Glutamatergic neuron (in vitro differentiated cells): ENCODE measurements at regions not wholly inside any gene's neighbourhood (a gene's known extent, or its start where the extent isn't known, plus 50 kb on each side); places are given as distances from the start of the nearest gene placed in this dataset.
"Not testable (repeated sequence)": the region's sequence is repeated elsewhere in the genome, so short reads cannot be mapped to it uniquely, and the experiment has no call there.

ENCODE experiments used
- DNase-seq: peaks from one replicate; pipeline ENCODE4 v3.0.0; 2022
- H3K27ac Mint-ChIP-seq: one replicate; pipeline ENCODE4 v1.8.0; 2020; ENCODE audit warnings: mild to moderate bottlenecking, mixed read lengths, inconsistent platforms; ENCODE audit not compliant: unreplicated experiment
- H3K27me3 Mint-ChIP-seq: one replicate; pipeline ENCODE4 v1.8.0; 2020; ENCODE audit warnings: mild to moderate bottlenecking, moderate library complexity, mixed read lengths, inconsistent platforms; ENCODE audit not compliant: unreplicated experiment
- H3K36me3 Mint-ChIP-seq: one replicate; pipeline ENCODE4 v1.8.0; 2020; ENCODE audit warnings: mild to moderate bottlenecking, mixed read lengths, inconsistent platforms; ENCODE audit not compliant: unreplicated experiment
- H3K4me1 Mint-ChIP-seq: one replicate; pipeline ENCODE4 v1.8.0; 2020; ENCODE audit warnings: mild to moderate bottlenecking, low read depth, mixed read lengths, inconsistent platforms; ENCODE audit not compliant: unreplicated experiment
- H3K4me3 Mint-ChIP-seq: one replicate; pipeline ENCODE4 v1.8.0; 2020; ENCODE audit warnings: mild to moderate bottlenecking, mixed read lengths, inconsistent platforms; ENCODE audit not compliant: unreplicated experiment
- H3K9me3 Mint-ChIP-seq: one replicate; pipeline ENCODE4 v1.8.0; 2020; ENCODE audit warnings: mild to moderate bottlenecking, moderate library complexity, mixed read lengths, inconsistent platforms; ENCODE audit not compliant: unreplicated experiment
- CTCF ChIP-seq: fragments of 200-600 bp; sonication (generic); IDR thresholded peaks from one replicate; pipeline ENCODE4 v1.5.0; 2021; ENCODE audit not compliant: partially characterized antibody, unreplicated experiment

DNA sequence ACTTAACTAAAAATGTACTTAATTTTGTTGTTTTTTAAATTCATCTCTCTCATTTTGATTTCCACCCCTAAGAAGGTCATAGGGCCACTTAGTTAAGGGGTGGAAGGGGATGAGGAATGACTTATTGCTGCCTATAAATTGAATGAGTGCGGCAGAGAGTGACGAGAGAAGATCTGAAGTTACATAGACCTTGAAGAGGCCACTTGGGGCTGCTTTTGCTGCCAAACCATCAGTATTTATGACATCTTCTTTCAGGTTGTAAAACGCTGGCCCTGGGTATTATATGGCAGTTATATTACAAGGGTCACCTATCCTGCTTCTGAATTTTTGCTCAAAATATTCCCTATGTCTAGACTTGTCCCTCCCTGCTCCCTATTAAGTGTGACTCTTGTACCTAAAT is 119.6 kb upstream of the RIMS1 start:
- Mint-ChIP-seq H3K4me3 (no peak overlapping the region), H3K4me1 (no peaks in the 10 kb centered on the region), H3K9me3 (no peaks in the 10 kb centered on the region), H3K27me3 (no peaks in the 10 kb centered on the region), H3K36me3 (no peaks in the 10 kb centered on the region), H3K27ac (no peak overlapping the region)
- no peak for DNase-seq
- TF ChIP-seq CTCF, result no peak

DNA sequence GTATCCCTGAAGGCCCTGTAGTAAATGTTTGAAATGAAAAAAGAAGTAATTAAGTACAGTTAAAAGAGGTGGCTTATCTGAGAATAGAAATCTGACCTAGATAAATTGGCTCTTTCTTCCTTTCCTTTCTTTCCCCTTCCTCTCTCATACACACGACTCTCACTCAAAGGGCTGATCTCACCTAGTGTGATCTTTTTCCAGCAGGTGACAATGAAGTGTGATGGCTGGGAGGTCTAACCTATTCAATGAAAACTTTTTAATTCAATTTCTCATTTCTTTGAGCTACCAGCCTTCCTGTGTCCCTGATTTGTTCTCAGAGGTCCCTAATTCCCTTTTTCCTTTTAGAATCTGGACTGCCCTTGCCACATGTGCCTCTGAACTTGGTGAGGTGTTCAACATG is 118.0 kb upstream of the RIMS1 start:
- H3K27me3 Mint-ChIP-seq, result no peaks in the 10 kb centered on the region
- H3K4me3 Mint-ChIP-seq, result no peak overlapping the region
- no peak for DNase-seq
- no peaks in the 10 kb centered on the region for H3K4me1 Mint-ChIP-seq
- H3K9me3 Mint-ChIP-seq, result no peaks in the 10 kb centered on the region
- no peak for TF ChIP-seq CTCF
- H3K27ac Mint-ChIP-seq, result no peak overlapping the region
- H3K36me3 Mint-ChIP-seq, result no peaks in the 10 kb centered on the region

GRCh38 chr6:71808865-71809264 is 77.5 kb upstream of the RIMS1 start:
- Mint-ChIP-seq H3K4me3 (no peak overlapping the region), H3K27me3 (no peaks in the 10 kb centered on the region), H3K4me1 (no peaks in the 10 kb centered on the region), H3K27ac (no peak overlapping the region), H3K9me3 (peaks cover 11% of the 10 kb centered on the region), H3K36me3 (peaks cover 15% of the 10 kb centered on the region)
- no peak for TF ChIP-seq CTCF
- no peak for DNase-seq

DNA sequence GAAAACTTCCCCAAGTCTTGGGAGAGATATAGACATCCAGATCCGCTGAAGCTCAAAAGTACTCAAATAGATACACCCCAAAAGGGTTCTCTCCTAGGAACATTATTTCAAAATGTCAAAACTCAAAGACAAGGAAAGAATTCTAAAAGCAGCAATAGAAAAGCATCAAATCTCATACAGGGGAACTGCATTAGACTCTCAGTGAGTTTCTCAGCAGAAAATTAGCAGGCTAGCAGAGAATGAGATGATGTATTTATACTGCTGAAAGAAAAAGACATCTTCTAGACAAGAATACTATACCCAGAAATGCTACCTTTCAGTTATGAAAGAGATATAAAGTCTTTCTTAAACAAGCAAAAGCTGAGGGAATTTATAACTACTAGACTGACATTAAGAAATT is 75.5 kb upstream of the RIMS1 start:
- Mint-ChIP-seq H3K4me1 (no peaks in the 10 kb centered on the region), H3K4me3 (no peak overlapping the region), H3K9me3 (peaks cover 13% of the 10 kb centered on the region), H3K27ac (no peak overlapping the region), H3K36me3 (peaks cover 15% of the 10 kb centered on the region), H3K27me3 (no peaks in the 10 kb centered on the region)
- no peak for TF ChIP-seq CTCF
- DNase-seq, result no peak

- Mint-ChIP-seq H3K27me3 (no peaks in the 10 kb centered on the region), H3K4me3 (no peak overlapping the region), H3K36me3 (no peaks in the 10 kb centered on the region), H3K9me3 (peaks cover 2% of the 10 kb centered on the region), H3K27ac (no peak overlapping the region), H3K4me1 (no peaks in the 10 kb centered on the region)
- no peak for DNase-seq
- no peak for TF ChIP-seq CTCF
These were observed 63.7 kb upstream of the RIMS1 start for GRCh38 chr6:71822625-71823024.

GRCh38 chr6:71832110-71832764 is 54.1 kb upstream of the RIMS1 start:
- H3K27ac Mint-ChIP-seq, H3K27me3 Mint-ChIP-seq, H3K4me1 Mint-ChIP-seq, H3K9me3 Mint-ChIP-seq, H3K4me3 Mint-ChIP-seq, DNase-seq, H3K36me3 Mint-ChIP-seq: not testable (repeated sequence)
